GM19351 (cell line): ENCODE measurements at regions not wholly inside any gene's neighbourhood (a gene's known extent, or its start where the extent isn't known, plus 50 kb on each side); places are given as distances from the start of the nearest gene placed in this dataset.

Experiments used
- ATAC-seq: cut with Tn5 transposase; IDR thresholded peaks from one replicate; pipeline ENCODE4 v1.9.1; 2021; ENCODE audit warnings: mild to moderate bottlenecking, moderate library complexity; ENCODE audit not compliant: unreplicated experiment

GRCh38 chr20:9923648-9924047, 84.8 kb upstream of the PAK5 start:
- ATAC-seq: no peak

DNA sequence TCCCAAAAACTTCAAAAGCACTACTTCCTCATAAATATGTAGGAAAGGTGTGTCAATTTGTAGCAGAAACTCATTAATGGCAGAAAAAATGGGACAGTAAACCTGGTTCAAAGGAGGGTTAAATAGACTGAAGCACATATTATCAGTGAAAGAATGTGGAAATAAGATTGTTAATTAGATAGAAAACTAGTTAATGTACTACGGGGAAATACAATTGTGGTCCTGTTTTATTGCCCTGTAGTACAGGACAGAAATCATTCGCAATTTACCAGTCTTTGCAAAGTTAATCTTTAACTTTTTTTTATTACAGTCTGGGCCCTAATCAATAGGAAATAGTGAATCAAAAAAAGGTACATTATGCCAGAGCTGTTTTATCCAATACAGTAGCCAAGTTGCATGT, 82.0 kb upstream of the PAK5 start:
- no peak for ATAC-seq

DNA sequence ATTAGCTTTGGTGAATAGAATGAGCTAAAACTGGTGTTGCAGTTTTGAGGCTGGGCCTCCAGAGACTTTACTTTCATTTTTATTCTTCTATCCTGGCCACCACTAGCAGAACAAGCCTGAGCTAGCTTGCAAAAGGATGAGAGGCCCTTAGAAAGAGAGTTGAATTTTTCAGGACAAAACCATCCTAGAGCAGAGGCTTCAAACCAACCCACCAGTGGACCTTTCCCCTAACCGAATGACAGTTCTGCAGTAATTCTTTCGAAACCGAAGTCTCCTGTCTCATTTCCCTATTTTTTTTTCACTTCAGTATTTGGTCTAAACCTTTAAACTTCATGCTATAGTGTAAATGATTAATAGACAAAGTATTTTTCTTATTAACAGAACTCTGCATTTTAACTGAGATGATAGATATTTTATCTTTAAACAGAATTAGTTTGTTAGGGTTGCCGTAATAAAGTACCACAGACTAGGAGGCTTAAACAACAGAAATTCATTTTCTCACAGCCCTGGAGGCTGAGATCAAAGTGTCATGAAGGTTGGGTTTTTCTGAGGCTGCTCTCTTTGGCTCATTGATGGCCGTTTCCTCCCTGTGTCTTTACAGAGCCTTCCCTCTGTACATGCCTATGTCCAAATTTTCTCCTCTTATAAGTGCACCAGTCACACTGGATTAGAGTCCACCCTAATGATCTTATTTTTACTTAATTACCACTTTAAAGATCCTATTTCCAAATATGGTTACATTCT, 80.6 kb upstream of the PAK5 start:
- peak; percentile 74 for ATAC-seq

DNA sequence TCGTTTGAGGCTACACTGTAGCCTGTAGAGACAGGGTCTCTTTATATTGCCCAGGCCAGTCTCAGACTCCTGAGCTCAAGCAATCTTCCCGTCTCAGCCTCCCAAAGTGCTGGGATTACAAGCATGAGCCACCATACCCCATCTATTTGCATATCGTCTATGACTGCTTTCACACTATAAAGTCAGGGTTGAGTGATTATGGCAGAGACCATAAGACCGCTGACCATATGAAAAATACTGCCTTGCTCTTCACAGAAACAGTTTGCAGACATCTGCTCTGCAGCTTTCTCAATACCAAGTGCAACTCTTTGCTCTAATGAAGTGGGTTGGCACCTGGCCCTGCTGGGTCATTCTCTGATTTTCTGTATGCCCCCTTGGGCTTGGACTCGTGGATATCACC, 79.5 kb upstream of the PAK5 start:
- ATAC-seq: peak; percentile 68

DNA sequence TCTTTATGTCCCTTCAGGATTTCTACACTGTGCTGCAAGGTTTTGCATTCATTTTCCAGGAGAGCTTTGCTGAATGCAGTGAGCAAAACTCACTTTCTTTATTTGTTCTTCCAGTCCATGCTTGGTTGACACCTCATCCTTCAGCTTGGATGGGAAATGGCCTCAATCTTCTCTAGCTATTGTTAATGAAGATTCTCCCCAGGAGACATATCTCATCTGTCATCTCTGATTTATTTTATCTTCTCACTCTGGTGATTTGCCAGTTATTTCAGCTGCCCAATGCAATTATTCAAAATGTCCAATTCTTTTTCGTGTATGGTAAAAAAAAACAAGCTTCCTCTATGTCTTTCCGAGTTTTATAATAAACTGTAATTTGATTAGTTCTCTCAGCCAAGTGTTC, 77.9 kb upstream of the PAK5 start:
- no peak for ATAC-seq

- peak; percentile 84 for ATAC-seq
These were observed 74.1 kb upstream of the PAK5 start for GRCh38 chr20:9912858-9913434.

- ATAC-seq: no peak
These were observed 73.4 kb upstream of the PAK5 start for GRCh38 chr20:9912290-9912689.

- ATAC-seq: no peak
These were observed 72.6 kb upstream of the PAK5 start for GRCh38 chr20:9911519-9911918.

DNA sequence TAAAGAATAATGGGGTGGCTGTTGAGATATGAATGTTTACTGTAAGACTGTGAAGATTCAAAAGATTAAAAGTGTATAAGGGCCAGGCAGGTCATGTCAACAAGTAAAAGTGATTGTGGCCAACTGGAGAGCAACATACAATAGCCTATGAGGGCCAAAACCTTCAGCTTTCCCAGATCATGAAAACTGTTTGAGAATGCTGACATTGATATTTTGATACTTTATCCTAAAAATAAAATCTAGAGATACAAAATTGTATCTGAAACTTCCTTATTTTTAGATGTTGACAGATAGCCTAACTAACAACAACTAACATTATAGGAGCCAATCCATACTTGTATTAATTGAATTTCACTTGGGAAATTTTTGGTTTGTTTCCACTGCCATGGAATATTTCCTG, 70.3 kb upstream of the PAK5 start:
- ATAC-seq: no peak

DNA sequence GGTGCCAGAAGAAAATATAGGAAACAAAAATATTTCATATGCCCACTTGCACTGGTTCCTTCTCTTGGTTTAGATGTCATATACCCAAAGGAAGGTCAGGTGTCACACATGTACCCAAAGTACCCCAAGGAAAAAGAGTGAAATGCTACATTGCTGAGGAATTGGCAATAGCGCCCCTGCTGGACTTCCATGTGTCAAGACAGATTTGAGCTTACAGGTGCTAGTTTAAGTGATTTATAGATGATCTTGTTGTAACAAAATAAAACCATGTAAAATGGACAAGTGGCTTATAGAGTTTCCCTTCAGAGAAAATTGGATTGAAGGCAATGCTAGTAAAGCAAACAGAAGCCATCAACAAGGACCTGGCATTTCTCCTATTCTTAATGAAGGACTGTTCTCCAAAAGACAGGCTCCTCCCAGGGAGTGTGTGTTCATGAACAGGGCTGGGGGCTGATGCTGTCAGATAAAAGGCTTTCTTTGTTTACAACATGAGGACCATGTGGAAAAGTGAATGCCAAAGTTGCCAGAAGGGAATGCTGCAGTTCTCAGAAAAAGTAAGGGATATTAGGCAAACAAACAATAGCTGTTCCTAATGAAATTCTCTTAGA, 64.3 kb upstream of the PAK5 start:
- ATAC-seq: peak; percentile 69

GRCh38 chr20:9889270-9889981, 50.5 kb upstream of the PAK5 start:
- ATAC-seq: peak; percentile 69
